ENCODE measurements at regions not wholly inside any gene's neighbourhood (a gene's known extent, or its start where the extent isn't known, plus 50 kb on each side); places are given as distances from the start of the nearest gene placed in this dataset.
"Not testable (repeated sequence)": the region's sequence is repeated elsewhere in the genome, so short reads cannot be mapped to it uniquely, and the experiment has no call there.

DNA sequence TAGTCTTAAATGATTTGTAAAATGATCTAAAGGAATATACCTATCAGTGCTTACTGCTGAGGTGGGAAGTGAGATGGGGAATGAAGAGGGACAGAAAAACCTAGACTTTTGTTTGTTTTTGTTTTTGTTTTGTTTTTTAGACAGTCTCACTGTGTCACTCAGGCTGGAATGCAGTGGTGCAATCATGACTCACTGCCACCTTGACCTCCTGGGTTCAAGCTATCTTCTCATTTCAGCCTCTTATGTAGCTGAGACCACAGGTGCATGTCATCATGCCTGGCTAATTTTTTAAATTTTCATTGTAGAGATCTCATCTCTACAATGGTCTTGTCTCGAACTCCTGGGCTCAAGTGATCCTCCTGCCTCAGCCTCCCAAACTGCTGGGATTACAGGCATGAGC is 116.4 kb upstream of the SEM1 start:
- in situ Hi-C loops (cut with HindIII; ENCODE audit: low sequenced_read_pairs) = no loop called here

DNA sequence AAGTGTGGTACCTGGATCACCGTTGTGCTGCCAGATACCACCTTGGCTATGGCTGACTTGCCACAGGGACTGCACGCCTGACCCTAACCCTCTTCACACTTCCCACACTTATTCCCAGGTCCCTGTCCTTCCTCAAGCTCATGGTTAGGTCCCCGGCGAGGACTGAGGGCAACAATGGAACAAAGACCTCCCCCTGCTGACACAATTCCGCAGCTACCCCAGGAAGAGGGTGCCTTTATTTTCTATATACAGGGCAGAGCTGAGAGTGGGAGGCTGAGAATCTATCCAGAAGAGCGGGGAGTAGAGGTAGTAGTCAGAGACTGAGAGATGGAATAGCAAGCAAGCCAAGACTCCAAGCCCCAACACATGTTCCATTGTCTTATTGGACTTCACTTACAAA is 118.1 kb upstream of the SEM1 start:
- in situ Hi-C loops (cut with HindIII; ENCODE audit: low sequenced_read_pairs) = no loop called here

DNA sequence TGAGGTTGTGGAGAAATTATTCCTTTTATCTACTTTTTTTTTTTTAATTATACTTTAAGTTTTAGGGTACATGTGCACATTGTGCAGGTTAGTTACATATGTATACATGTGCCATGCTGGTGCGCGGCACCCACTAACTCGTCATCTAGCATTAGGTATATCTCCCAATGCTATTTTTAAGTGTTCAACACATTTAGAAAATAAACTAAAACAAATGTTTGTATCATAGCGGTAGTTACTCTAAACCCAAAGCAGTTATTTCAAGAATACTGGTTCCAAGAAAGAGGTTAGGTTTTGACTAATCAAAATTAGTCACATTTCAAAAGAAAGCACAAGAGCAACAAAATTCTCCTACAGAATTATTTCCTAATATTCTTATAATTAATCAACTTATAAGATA is 119.5 kb upstream of the SEM1 start:
- in situ Hi-C loops (cut with HindIII; ENCODE audit: low sequenced_read_pairs) = not testable (repeated sequence)

DNA sequence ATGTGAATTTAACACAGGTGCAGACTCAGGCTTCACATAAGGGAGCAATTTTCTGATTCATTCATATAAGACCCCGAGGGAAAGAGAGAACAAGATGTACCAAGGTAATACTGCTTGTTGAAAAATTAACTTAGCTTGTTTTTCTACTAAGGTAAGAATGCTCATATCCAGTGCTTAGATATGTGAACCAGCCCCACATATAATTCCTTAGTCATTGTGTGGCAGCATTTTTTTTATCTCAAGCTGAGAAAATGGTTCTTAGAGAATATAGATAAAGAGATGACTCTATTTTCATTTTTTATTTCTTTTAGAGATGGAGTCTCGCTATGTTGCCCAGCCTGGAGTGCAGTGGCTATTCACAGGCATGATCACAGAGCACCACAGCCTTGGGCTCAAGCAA is 121.8 kb upstream of the SEM1 start:
- in situ Hi-C loops (cut with HindIII; ENCODE audit: low sequenced_read_pairs) = no loop called here

DNA sequence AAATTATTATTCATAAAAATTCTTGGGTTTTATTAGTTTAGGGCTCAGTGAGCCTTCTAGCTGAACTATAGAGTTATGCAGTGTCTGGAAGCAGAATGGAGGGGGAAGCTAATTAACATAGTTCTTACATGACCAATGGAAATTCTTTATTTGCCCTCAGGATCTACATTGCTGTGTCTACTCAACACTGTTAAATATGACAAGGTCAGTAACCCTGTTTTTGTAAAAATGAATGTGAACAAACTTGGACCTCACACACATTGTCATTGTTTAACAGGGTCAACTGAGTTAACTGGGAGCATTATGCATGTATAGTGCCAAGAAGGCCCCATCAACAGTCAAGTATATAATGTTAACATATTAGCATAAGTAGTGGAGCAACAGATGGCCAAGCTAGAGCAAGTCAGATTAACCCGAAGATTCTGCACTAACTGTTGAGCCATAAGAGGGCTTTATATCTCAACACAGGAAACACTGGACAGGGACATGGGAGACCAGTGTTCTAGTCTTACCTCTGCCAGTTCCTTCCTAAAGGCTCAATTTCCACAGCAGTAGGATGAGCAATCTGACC is 122.5 kb upstream of the SEM1 start:
- in situ Hi-C loops (cut with HindIII; ENCODE audit: low sequenced_read_pairs) = no loop called here

DNA sequence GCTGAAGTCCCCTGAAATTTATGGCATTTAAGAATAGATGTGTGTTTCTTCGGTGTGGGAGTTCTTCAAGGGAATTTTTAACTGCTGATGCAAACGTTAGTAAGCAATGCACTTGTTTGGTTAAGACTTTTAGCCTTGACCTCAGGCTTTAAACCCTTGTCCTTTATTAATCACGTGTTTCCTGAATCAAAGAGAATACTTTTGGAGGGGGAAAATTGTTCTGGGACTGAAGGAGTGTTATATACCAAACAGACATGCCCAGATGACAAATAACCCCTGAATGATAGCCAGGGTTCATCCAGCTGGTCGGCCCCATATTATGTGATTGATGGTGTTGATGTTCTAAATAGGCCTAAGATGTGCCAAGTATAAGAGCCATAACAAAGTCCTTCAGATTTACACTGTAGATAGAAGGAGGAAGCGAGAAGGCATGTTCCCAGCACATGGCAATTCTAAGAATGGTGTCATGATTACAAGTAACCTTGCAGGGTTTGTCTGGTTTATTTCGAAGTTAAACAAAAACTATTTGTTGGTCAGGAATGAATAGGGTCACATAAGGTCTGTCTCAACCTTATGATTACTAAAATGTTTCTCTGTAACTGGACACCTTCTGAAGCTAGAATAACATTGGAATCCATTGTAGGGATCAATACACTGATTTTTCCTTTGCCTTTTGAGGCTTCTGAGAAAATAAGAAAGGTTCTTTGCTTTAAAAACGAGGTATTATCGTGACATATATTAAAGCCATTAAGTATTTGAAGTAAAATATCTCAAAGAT is 124.2 kb upstream of the SEM1 start:
- in situ Hi-C loops (cut with HindIII; ENCODE audit: low sequenced_read_pairs) = no loop called here

DNA sequence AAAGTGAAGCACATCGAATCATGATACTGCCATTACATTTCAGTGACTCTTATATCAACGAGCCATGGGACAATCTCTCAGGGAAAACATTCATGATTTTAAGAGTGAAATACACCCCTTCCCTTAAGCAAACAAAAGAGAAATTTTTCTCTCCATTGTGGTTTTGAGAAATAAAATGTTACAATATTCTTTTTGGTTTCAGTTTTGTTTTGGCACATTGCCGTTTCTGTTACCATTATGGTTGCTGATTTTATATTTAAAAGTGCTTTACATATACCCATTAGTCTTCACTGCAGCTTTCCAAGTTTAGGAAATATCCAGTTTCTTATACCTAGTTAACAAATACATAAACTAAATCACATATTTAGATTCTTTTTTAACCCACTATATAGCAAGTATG is 126.8 kb upstream of the SEM1 start:
- in situ Hi-C loops (cut with HindIII; ENCODE audit: low sequenced_read_pairs) = no loop called here

DNA sequence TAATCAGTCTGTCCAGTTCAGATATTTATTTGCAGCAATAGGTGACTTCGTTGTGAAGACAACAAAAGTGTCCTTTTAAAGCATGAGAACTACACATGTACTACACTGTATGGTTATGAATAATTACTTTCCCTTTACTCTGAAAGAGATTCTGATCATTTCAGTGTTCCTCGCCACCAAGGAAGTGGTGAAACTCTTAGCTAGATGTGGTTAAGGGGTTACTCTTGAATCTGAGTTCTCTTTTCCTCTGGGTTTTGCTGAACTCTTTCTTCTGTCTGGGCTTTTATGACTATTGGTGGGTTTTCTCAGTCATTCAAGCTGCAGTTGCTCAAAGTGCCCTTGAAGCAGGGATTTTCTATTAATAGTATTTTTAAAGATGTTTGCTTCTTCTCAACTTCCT is 127.9 kb upstream of the SEM1 start:
- in situ Hi-C loops (cut with HindIII; ENCODE audit: low sequenced_read_pairs) = no loop called here

DNA sequence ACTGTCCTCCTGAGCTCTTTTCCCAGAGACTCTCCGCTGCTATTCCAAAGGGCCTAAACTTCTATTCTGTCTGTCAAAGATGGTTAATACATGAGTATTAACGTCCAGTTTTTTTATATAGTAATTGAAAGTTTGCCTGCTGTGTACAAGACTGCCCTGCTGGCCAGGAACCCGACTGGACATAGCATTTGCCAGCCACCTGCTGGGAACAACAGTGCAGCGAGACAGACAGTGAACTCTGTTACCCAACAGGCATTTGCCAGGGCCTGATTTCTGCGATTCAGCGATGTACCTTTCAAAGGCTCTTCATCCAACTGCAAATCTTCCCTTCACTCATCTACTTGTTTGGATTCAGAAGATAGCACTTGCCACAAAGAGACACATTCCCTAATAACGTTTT is 128.8 kb upstream of the SEM1 start:
- in situ Hi-C loops (cut with HindIII; ENCODE audit: low sequenced_read_pairs) = no loop called here

DNA sequence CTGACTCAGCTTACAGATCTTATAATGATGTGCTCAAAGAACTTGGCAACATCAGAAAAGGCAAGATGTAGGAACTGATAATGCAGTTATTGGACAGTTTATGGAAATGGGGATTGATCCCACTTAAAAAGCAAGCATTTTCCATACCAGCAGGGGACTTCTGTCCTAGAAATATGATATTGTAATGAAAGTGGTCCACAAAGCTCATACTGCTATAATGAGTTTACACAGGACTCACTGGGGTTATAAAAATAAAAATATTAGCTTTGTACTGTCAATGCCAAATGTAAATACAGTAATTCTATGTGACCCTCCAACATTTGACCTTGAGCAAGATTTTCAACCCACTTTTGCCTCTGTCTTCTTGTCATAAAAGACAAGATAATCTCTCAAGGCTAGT is 145.5 kb upstream of the SEM1 start:
- in situ Hi-C loops (cut with HindIII; ENCODE audit: low sequenced_read_pairs) = no loop called here

DNA sequence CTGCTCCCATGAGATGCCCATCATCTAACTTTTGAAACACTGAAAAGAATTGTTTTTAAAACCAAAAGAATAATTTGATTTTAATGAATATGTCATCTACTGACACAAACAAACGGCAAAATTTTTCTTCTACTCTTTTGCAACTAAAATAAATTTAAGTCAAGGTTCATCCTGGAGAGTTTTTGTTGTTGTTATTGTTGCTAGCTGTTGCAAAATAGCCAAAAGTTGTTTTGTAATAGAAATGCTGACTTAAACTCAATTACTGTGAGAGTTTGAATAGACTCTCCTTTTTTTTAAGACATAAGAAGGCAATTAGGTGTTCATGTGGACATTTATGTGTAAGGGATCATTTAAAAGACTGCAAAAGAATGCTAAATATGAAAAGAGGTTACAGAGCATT is 146.0 kb upstream of the SEM1 start:
- in situ Hi-C loops (cut with HindIII; ENCODE audit: low sequenced_read_pairs) = no loop called here

DNA sequence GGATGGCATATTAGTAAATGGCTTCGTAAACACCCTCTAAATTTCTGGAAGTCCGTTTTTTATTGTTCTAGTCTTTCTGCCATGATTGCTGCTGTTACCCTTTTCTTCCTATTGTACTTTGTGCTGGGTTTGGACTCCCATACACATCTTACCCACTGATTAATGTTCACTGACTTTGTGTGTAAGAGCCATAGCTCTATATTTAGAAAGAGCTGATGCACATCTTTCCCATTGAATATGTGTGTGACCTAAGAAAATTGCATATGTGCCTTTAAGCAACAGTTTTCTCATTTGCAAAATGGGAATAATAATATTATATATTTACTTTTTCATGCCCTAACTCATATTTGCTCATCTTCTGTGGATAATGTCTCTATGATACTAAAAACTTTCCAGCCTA is 135.8 kb upstream of the DLX6 start:
- in situ Hi-C loops (cut with HindIII; ENCODE audit: low sequenced_read_pairs) = no loop called here

DNA sequence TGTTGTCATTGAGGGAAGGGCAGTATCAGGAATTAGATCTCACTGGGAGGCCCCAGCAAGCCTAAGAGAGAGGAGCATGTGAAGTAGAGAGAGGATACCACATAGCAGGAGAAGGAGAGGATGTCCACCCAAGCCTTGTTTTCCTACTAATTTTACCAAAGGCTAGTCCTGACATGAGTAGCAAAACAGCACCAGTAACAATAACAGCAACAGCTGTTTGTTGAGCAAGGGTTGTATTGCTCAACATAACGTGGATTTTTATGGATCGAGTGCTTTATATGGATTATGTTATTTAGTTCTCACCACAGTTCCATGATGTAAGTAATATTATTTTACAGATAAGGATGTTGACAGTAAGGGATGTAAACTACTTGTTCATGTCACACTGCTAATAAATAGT is 135.2 kb upstream of the DLX6 start:
- in situ Hi-C loops (cut with HindIII; ENCODE audit: low sequenced_read_pairs) = loop anchor here (5.0 kb wide), 1 partner anchor 42 kb away; no protein-coding TSS in a partner anchor

DNA sequence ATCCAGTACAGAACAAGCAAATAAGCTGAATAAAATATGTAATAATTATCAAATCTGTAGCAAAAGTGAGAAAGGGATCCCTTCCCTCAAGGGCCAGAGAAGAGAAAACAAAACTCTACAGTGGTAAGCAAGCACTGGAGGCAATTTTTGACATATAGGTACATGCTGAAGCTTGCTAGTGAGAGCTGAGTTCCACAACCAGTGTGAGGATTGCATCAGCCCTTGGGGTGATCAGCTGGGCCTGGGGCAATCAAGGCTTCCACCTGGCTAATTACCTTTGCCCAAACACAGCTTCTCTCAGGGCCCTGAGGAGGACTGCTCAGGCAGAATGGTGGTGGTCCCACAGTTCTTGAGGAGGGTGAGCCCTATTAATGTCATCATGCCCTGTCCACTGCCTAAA is 134.4 kb upstream of the DLX6 start:
- in situ Hi-C loops (cut with HindIII; ENCODE audit: low sequenced_read_pairs) = loop anchor here (5.0 kb wide), 1 partner anchor 41 kb away; no protein-coding TSS in a partner anchor

DNA sequence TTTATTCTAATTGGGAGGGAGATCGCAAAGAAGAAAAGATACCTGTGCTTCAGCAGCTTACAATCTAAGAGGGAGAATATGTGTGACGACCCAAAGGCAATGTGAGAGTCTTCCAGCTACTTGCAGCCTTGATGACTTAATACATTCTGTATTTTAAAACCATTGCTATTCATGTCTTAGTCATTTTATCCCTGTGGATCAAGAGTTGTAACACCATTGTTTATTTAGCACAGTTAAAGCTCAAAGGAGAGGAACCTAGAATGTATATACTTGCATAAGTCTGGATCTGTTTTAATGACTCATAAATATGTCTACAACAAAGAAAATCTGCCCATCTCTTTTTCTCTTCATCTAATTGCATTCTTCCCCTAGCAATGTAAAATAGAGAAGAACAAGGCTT is 117.9 kb upstream of the DLX6 start:
- in situ Hi-C loops (cut with HindIII; ENCODE audit: low sequenced_read_pairs) = no loop called here

DNA sequence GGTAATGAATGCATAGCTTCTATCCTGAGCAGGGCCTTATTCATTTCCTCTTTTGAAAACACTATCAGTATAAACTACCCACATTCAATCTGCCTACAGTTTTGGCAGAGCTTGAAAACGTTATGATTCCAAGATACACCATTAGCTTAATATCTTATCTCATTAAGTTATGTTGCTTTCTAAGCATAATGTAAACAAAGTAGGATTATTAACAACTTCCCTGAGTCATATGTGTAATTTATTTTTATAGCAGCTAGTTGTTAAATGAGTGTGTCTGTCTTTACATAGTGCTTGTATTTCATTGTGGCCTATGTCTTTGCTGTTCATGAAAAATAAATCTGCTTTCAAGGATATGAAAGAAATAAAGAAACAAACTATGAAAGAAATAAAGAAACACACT is 106.2 kb upstream of the DLX6 start:
- in situ Hi-C loops (cut with HindIII; ENCODE audit: low sequenced_read_pairs) = no loop called here

DNA sequence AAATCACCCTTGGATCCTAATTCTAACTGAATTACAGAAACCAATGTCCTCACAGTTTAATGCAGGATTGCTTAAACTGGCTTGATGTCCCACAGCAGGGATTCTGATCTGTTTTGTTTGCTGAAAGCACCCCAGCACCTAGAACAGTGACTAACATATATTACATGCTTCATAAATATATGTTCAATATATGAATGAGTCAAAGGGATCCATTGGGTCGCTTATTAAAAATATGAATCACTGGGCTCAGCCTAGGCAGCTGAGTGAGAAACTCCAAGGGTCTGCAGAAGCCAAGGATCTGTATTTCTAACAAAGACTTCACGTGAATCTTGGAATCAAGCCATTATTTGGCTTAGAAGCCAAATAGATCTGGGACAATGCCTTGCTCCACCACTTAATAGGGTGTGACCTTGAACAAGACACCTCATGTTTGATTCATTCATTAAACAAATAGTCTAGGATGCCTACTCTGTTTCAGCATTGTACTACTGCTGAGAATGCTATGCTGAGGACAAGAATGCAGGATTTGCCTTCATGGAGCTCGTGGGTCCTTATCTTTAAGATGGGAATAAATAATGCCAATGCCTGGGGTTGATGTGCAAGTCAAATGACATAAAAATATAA is 103.4 kb upstream of the DLX6 start:
- in situ Hi-C loops (cut with HindIII; ENCODE audit: low sequenced_read_pairs) = no loop called here

DNA sequence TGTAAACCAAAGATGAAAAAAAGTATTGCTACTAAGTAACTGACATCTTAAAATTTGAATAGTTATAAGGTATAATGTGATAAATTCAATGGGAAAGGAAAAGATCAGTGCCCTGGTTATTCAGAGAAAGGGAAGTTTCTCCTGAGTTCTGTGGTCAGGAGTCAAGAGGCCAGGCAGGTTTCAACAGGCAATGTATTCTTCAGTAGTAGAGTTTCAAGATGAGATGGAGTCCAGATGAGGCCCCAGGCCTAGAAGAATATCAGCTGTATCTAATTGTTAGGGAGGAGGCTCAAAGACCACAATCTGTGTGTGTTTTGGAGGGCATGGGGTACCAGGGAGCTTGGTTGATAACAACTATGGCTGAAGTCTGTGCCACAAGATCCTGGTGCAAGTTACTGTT is 101.4 kb upstream of the DLX6 start:
- in situ Hi-C loops (cut with HindIII; ENCODE audit: low sequenced_read_pairs) = no loop called here

DNA sequence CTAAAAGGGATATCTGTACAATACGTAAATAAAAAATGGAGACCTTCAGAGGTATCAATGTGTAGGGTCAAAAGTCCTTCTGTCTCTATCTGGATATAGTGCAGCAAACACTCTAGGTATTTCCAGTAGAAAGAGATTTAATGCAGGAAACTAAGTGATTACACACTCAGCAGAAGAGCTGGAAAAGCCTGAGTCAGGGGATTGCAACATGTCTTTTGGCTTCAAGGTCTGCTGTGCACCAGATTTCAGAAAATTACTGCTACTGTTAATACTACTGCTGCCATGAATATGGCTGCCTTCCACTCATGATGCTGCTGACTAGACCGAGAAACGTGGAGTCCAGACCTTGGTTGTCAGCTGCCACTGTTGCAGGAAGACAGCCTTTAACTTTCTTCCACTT is 94.9 kb upstream of the DLX6 start:
- in situ Hi-C loops (cut with HindIII; ENCODE audit: low sequenced_read_pairs) = loop anchor here (5.0 kb wide), 1 partner anchor 38 kb away; no protein-coding TSS in a partner anchor

DNA sequence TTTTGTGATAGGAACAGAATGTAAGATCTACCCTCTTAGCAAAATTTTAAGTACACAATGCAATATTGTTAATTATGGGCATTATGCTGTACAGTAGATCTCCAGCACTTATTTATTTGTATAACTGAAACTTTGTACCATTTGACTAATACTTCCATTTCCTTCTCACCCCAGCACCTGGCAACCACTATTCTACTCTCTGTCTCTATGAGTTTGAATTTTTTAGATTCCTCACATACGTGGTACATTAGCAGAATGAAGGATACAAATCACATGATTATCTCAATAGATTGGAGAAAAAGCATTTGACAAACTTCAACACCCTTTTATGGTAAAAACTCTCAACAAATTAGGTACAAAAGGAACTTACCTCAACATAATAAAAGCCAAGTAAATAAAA is 90.3 kb upstream of the DLX6 start:
- in situ Hi-C loops (cut with HindIII; ENCODE audit: low sequenced_read_pairs) = no loop called here

DNA sequence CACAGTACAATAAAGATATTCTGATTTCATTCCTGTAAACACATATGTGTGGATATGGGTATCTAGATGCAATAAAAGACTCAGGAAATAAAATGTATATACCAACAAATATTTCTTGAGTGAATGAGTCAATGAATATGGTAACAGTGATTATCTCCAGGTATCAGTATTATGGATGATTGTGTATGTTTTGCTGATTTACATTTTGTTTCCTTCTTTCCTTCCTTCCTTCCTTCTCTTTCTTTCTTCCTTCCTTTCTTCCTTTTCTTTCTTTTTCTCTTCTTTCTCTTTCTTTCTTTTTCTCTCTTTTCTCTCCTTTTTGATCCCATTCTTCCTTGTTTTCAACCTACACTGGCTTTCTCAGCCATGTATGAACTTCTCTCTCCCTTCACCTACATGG is 85.3 kb upstream of the DLX6 start:
- in situ Hi-C loops (cut with HindIII; ENCODE audit: low sequenced_read_pairs) = no loop called here

DNA sequence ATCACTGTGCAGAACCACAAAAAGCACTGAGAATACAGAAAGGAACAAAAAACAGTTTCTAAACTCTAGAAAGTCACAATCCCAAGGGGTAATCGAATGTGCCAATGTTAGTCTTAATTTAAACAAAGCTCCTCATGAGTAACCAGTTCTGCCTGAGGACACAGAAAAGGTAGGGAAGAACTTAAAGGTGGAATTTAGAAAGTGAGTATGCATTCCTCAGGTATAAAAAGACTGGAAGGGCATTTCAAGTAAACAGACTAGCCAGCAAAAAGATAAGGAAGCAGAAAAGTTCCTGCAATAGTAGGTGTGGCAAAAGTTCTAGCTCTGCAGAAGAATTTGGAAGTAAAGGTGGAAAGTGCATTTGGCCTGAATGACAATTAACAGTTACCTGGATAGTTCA is 84.6 kb upstream of the DLX6 start:
- in situ Hi-C loops (cut with HindIII; ENCODE audit: low sequenced_read_pairs) = no loop called here
